OCI-LY7 (cell line): ENCODE measurements at regions not wholly inside any gene's neighbourhood (a gene's known extent, or its start where the extent isn't known, plus 50 kb on each side); places are given as distances from the start of the nearest gene placed in this dataset.

Experiments
- CTCF ChIP-seq: fragments of 200-600 bp; sonication (generic); conservative IDR thresholded peaks from 2 replicates; pipeline ENCODE4 v1.5.1; 2014; ENCODE audit warnings: mild to moderate bottlenecking, antibody characterized with exemption, low read length, moderate library complexity, mixed read lengths
- EZH2phosphoT487 ChIP-seq: fragments of 200-600 bp; sonication (generic); IDR thresholded peaks from 2 replicates; pipeline ENCODE4 v1.6.1; 2018; ENCODE audit warnings: low read depth, borderline replicate concordance, mild to moderate bottlenecking, mixed run types, antibody characterized with exemption, low read length, moderate library complexity, mixed read lengths

- TF ChIP-seq CTCF (no peak), EZH2phosphoT487 (no peak)
Observed at GRCh38 chr11:91798240-91798639, 426.4 kb upstream of the FAT3 start.
